Smooth muscle cell (in vitro differentiated cells): ENCODE measurements at regions not wholly inside any gene's neighbourhood (a gene's known extent, or its start where the extent isn't known, plus 50 kb on each side); places are given as distances from the start of the nearest gene placed in this dataset.

Experiments used
- DNase-seq: peaks from one replicate; lab custom pipeline; 2025; ENCODE audit not compliant: unreplicated experiment; lab: John Stamatoyannopoulos, UW
- H2AFZ ChIP-seq: fragments of 200-600 bp; sonication (generic); 2 replicates; pipeline ENCODE4 v1.6.0; 2016; ENCODE audit warnings: antibody characterized with exemption, low read depth, mild to moderate bottlenecking
- H3F3A ChIP-seq: fragments of 200-600 bp; sonication (generic); 2 replicates; pipeline ENCODE4 v1.6.0; 2017; ENCODE audit warnings: antibody characterized with exemption, low read depth
- H3K27ac ChIP-seq: fragments of 200-600 bp; sonication (generic); 2 replicates; pipeline ENCODE4 v1.5.1; 2016; ENCODE audit warnings: low read depth, mild to moderate bottlenecking
- H3K27me3 ChIP-seq: fragments of 200-600 bp; sonication (generic); 2 replicates; pipeline ENCODE4 v1.6.1; 2016; ENCODE audit warnings: low read depth, mild to moderate bottlenecking
- H3K36me3 ChIP-seq: fragments of 200-600 bp; sonication (generic); 2 replicates; pipeline ENCODE4 v1.5.1; 2016; ENCODE audit warnings: low read depth
- H3K4me1 ChIP-seq: fragments of 200-600 bp; sonication (generic); 2 replicates; pipeline ENCODE4 v1.5.1; 2016; ENCODE audit warnings: low read depth
- H3K4me2 ChIP-seq: fragments of 200-600 bp; sonication (generic); 2 replicates; pipeline ENCODE4 v1.6.0; 2016; ENCODE audit warnings: mild to moderate bottlenecking
- H3K4me3 ChIP-seq: fragments of 200-600 bp; sonication (generic); 2 replicates; pipeline ENCODE4 v1.5.1; 2016; ENCODE audit warnings: mild to moderate bottlenecking
- H3K79me2 ChIP-seq: fragments of 200-600 bp; sonication (generic); 2 replicates; pipeline ENCODE4 v1.6.0; 2016; ENCODE audit warnings: low read depth, mild to moderate bottlenecking
- H3K9ac ChIP-seq: fragments of 200-600 bp; sonication (generic); 2 replicates; pipeline ENCODE4 v1.6.0; 2016; ENCODE audit warnings: low read depth
- H3K9me3 ChIP-seq: fragments of 200-600 bp; sonication (generic); replicated peaks from 2 replicates; pipeline ENCODE4 v1.5.1; 2016; ENCODE audit warnings: low read depth
- H4K20me1 ChIP-seq: fragments of 200-600 bp; sonication (generic); 2 replicates; pipeline ENCODE4 v1.6.0; 2016; ENCODE audit warnings: low read depth
- CTCF ChIP-seq: fragments of 200-600 bp; sonication (generic); IDR thresholded peaks from 2 replicates; pipeline ENCODE4 v1.5.1; 2017; ENCODE audit warnings: borderline replicate concordance, mild to moderate bottlenecking, antibody characterized with exemption; ENCODE audit not compliant: insufficient read depth, poor library complexity, severe bottlenecking
- WGBS: methylation state at CpG from one replicate; pipeline ENCODE4 v1.1.7; 2016; ENCODE audit warnings: low lambda C conversion rate; 5-methylcytosine and 5-hydroxymethylcytosine counted together

GRCh38 chr1:213750231-213751063 is 237.3 kb upstream of the PROX1 start:
- no peaks in the 10 kb centered on the region for H3K79me2 ChIP-seq
- H3K9ac ChIP-seq = no peak overlapping the region
- no peak overlapping the region for H3K4me2 ChIP-seq
- no peak overlapping the region for H3K27ac ChIP-seq
- H3F3A ChIP-seq = no peaks in the 10 kb centered on the region
- no peaks in the 10 kb centered on the region for H3K9me3 ChIP-seq
- WGBS = 82% methylated on average over 6 of the region's 6 CpGs
- no peaks in the 10 kb centered on the region for H3K36me3 ChIP-seq
- H3K4me1 ChIP-seq = no peaks in the 10 kb centered on the region
- TF ChIP-seq CTCF = no peak
- no peak for DNase-seq
- H4K20me1 ChIP-seq = no peaks in the 10 kb centered on the region
- no peak overlapping the region for H2AFZ ChIP-seq
- H3K4me3 ChIP-seq = no peak overlapping the region
- H3K27me3 ChIP-seq = peaks cover 6% of the 10 kb centered on the region

DNA sequence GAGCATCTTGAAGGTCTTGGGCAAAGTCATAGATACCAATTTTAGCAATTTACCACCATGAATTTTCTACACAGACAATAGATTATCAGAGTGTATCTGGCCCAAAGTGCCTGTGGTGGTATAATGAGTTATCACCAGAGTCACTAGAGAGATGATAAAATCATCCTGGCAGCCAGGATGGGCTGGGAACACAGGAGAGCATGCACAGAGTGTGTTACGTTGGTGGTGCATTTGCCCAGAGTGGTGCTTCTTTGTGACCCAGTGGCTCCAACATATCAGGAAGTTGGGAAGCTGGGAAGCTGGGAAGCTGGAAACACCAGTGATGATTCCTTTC is 236.7 kb upstream of the PROX1 start:
- Histone ChIP-seq H3K9ac (no peak overlapping the region), H3K4me1 (no peaks in the 10 kb centered on the region), H4K20me1 (no peaks in the 10 kb centered on the region), H3K9me3 (no peaks in the 10 kb centered on the region), H3F3A (no peaks in the 10 kb centered on the region), H3K27ac (no peak overlapping the region), H3K4me2 (no peak overlapping the region), H3K36me3 (no peaks in the 10 kb centered on the region), H3K79me2 (no peaks in the 10 kb centered on the region), H3K4me3 (no peak overlapping the region), H2AFZ (no peak overlapping the region), H3K27me3 (peaks cover 6% of the 10 kb centered on the region)
- DNase-seq = no peak
- TF ChIP-seq CTCF = no peak
- WGBS = 92% methylated on average over 1 of the region's 1 CpG

- Histone ChIP-seq H3K36me3 (no peaks in the 10 kb centered on the region), H3K4me3 (no peak overlapping the region), H3K4me2 (no peak overlapping the region), H3K27me3 (no peaks in the 10 kb centered on the region), H3F3A (no peaks in the 10 kb centered on the region), H3K9ac (no peak overlapping the region), H3K79me2 (no peaks in the 10 kb centered on the region), H3K9me3 (no peaks in the 10 kb centered on the region), H2AFZ (no peak overlapping the region), H4K20me1 (no peaks in the 10 kb centered on the region), H3K4me1 (no peaks in the 10 kb centered on the region), H3K27ac (no peak overlapping the region)
- no peak for TF ChIP-seq CTCF
- no peak for DNase-seq
- WGBS = 90% methylated on average over 6 of the region's 6 CpGs
Measured at GRCh38 chr1:213759359-213760181, 228.2 kb upstream of the PROX1 start.
